Kidney (tissue), 13 donors: ENCODE measurements at regions not wholly inside any gene's neighbourhood (a gene's known extent, or its start where the extent isn't known, plus 50 kb on each side); places are given as distances from the start of the nearest gene placed in this dataset.
"Not testable (repeated sequence)": the region's sequence is repeated elsewhere in the genome, so short reads cannot be mapped to it uniquely, and the experiment has no call there.

ENCODE experiments used
- DNase-seq, 5 donors: peaks; one replicate each; pipeline ENCODE4 v3.0.0-alpha.2; 2013 to 2020
- FAIRE-seq: peaks from 2 replicates; lab custom pipeline; 2012; peaks lifted over from hg19 to GRCh38; lab: Jason Lieb, UNC
- H3K27ac ChIP-seq, 2 donors: one replicate each; pipeline ENCODE4 v1.7.0; 2013; ENCODE audit warnings: low read depth in 2 of 2, low read length in 2 of 2, inconsistent platforms in 1 of 2
- H3K27me3 ChIP-seq: one replicate; pipeline ENCODE4 v1.7.1; 2013; ENCODE audit warnings: low read length, inconsistent platforms; ENCODE audit not compliant: control insufficient read depth, insufficient read depth
- H3K36me3 ChIP-seq, 3 donors: one replicate each; pipeline versions ENCODE4 v1.7.0 to v1.7.1; 2013; ENCODE audit warnings: low read length in 3 of 3, control low read depth in 1 of 3, inconsistent platforms in 1 of 3; ENCODE audit not compliant: insufficient read depth in 3 of 3, control insufficient read depth in 2 of 3
- H3K4me1 ChIP-seq, 3 donors: one replicate each; pipeline versions ENCODE4 v1.7.0 to v1.7.1; 2013; ENCODE audit warnings: low read length in 3 of 3, inconsistent platforms in 1 of 3, low read depth in 1 of 3; ENCODE audit not compliant: control insufficient read depth in 2 of 3, insufficient read depth in 2 of 3
- H3K4me3 ChIP-seq, 3 donors: one replicate each; pipeline versions ENCODE4 v1.7.0 to v1.8.1; 2013; ENCODE audit warnings: low read length in 3 of 3, control low read depth in 1 of 3, inconsistent platforms in 1 of 3
- H3K9ac ChIP-seq, 3 donors: one replicate each; pipeline versions ENCODE4 v1.7.0 to v1.7.1; 2013; ENCODE audit warnings: low read length in 3 of 3, control low read depth in 1 of 3, inconsistent platforms in 1 of 3
- H3K9me3 ChIP-seq, 3 donors: one replicate each; pipeline versions ENCODE4 v1.7.0 to v1.7.1; 2013; ENCODE audit warnings: low read length in 3 of 3, control low read depth in 1 of 3, inconsistent platforms in 1 of 3; ENCODE audit not compliant: control insufficient read depth in 2 of 3, insufficient read depth in 1 of 3
- intact Hi-C: fragments of 100-400 bp; cut with DNase I; formaldehyde crosslinking; loops from one replicate; pipeline ENCODE4 v1.11.1; 2022
- TF ChIP-seq, protein P1 (sequence below): IDR thresholded peaks from 3 replicates; pipeline ENCODE4 v1.5.1; 2012; ENCODE audit warnings: mild to moderate bottlenecking, moderate library complexity, borderline replicate concordance; ENCODE audit not compliant: insufficient read depth; ENCODE audit errors: extremely low read depth
- donor health status: control.
- donor health status: control.
- donor health status: control.
- donor health status: control.
- donor health status: control.
- donor health status: DM: yes; HTN: yes; CAD: no.
- donor health status: Normal renal cell carcinoma (clear cell type).

DNA sequence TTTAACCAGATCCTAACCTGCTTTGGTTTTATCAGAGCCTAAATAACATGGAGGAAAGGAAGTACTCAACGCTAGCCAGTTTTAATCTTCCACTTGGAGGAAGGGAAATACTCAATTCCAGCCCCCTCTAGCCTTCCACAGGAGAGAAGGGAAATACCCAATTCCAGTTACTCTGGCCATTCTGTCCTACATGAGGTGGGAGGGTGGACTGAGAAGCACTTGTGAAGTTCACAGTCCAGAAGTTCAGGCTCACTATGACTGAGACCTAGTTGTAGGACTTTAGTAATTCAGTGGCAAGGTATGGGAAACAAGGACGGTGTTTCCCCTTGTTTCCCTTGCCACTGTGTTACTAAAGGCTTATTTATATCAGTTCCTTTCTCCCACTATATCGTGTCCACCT, 672.0 kb downstream of the RFPL4B start:
- no peak overlapping the region for H3K4me3 ChIP-seq
- H3K27me3 ChIP-seq = no peaks in the 10 kb centered on the region
- H3K4me1 ChIP-seq = no peaks in the 10 kb centered on the region
- H3K9me3 ChIP-seq = no peaks in the 10 kb centered on the region
- intact Hi-C loops = no loop called here
- FAIRE-seq (no peak), DNase-seq (no peak)
- no peak overlapping the region for H3K27ac ChIP-seq
- no peaks in the 10 kb centered on the region for H3K36me3 ChIP-seq
- TF ChIP-seq, protein P1, sequence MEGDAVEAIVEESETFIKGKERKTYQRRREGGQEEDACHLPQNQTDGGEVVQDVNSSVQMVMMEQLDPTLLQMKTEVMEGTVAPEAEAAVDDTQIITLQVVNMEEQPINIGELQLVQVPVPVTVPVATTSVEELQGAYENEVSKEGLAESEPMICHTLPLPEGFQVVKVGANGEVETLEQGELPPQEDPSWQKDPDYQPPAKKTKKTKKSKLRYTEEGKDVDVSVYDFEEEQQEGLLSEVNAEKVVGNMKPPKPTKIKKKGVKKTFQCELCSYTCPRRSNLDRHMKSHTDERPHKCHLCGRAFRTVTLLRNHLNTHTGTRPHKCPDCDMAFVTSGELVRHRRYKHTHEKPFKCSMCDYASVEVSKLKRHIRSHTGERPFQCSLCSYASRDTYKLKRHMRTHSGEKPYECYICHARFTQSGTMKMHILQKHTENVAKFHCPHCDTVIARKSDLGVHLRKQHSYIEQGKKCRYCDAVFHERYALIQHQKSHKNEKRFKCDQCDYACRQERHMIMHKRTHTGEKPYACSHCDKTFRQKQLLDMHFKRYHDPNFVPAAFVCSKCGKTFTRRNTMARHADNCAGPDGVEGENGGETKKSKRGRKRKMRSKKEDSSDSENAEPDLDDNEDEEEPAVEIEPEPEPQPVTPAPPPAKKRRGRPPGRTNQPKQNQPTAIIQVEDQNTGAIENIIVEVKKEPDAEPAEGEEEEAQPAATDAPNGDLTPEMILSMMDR = no peak
- no peak overlapping the region for H3K9ac ChIP-seq

DNA sequence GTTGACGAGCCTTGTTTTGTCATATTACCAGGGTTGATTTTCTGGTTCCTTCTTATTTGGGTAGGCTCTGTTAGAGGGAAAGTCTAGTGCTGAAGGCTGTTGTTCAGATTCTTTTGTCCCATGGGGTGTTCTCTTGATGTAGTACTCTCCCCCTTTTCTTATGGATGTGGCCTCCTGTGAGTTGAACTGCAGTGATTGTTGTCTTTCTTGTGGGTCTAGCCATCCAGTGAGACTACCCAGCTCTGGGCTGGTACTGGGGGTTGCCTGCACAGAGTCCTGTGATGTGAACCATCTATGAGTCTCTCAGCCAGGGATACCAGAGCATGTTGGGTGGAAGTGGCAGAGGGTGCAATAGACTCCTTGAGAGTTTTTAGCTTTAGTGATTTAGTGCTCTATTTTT, 680.6 kb downstream of the RFPL4B start:
- no peak overlapping the region for H3K9ac ChIP-seq
- H3K27me3 ChIP-seq = no peaks in the 10 kb centered on the region
- H3K9me3 ChIP-seq = no peaks in the 10 kb centered on the region
- H3K4me3 ChIP-seq = no peak overlapping the region
- intact Hi-C loops = no loop called here
- no peak overlapping the region for H3K27ac ChIP-seq
- DNase-seq = no peak
- H3K4me1 ChIP-seq = no peaks in the 10 kb centered on the region
- H3K36me3 ChIP-seq = no peaks in the 10 kb centered on the region
- no peak for FAIRE-seq
- TF ChIP-seq, protein P1 = no peak

DNA sequence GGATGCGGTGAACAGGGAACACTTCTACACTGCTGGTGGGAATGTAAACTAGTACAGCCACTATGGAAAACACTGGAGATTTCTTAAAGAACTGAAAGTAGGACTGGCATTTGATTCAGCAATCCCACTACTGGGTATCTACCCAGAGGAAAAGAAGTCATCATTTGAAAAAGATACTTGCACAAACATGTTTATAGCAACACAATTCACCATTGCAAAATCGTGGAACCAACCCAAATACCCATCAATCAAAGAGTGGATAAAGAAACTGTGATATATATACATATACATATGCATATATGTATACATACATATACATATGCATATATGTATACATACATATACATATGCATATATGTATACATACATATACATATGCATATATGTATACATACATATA, 682.0 kb downstream of the RFPL4B start:
- H3K36me3 ChIP-seq, H3K9me3 ChIP-seq, DNase-seq, H3K9ac ChIP-seq, H3K4me1 ChIP-seq, H3K27me3 ChIP-seq, H3K27ac ChIP-seq, FAIRE-seq, H3K4me3 ChIP-seq, intact Hi-C loops: not testable (repeated sequence)

DNA sequence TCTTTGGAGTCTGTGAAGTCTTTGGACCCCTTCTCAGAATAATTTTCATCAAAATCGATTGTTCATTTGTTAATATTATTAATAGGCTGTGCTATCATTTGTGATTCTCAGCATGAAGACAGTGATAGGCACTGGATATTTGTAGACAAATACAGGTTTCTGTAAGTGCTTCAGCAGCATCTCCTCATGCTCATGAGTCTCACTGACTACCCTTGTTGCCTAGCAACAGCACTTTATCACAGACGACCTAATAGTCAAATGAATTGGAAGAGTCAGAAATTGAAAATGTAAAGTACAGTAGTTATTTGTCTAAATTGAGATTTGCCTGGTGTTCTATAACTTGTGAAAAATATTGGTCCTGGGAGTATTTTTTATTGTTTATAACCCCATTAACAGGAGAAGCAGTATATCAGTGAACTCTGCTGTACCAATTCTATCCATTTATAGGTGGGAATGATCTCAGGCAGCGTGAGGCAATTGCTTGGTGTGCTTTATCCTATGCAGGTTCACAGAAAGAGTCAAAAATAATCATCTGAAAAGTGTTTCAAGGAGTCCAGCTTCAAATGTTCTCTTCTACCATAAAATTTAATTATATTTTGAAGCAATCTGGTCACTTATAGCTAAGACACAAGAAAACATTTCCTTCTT, 684.6 kb downstream of the RFPL4B start:
- no peak overlapping the region for H3K27ac ChIP-seq
- H3K4me3 ChIP-seq = no peak overlapping the region
- H3K9me3 ChIP-seq = no peaks in the 10 kb centered on the region
- intact Hi-C loops = no loop called here
- DNase-seq = no peak
- no peaks in the 10 kb centered on the region for H3K36me3 ChIP-seq
- H3K27me3 ChIP-seq = no peaks in the 10 kb centered on the region
- FAIRE-seq = no peak
- no peaks in the 10 kb centered on the region for H3K4me1 ChIP-seq
- TF ChIP-seq, protein P1 = no peak
- H3K9ac ChIP-seq = no peak overlapping the region
